GM23338 (cell line): ENCODE measurements at regions not wholly inside any gene's neighbourhood (a gene's known extent, or its start where the extent isn't known, plus 50 kb on each side); places are given as distances from the start of the nearest gene placed in this dataset.

Experiments
- ATAC-seq: fragments of 200-7000 bp; cut with Tn5 transposase; 3 replicates; pipeline ENCODE4 v1.9.1; 2020
- DNase-seq: peaks from one replicate; pipeline ENCODE4 v3.0.0-alpha.2; 2015; ENCODE audit warnings: low spot score
- H2AFZ ChIP-seq: fragments of 200-600 bp; sonication (generic); 2 replicates; pipeline ENCODE4 v1.8.0; 2016; ENCODE audit warnings: antibody characterized with exemption, mild to moderate bottlenecking, moderate library complexity
- H3F3A ChIP-seq: fragments of 200-600 bp; sonication (generic); replicated peaks from 2 replicates; pipeline ENCODE4 v1.8.0; 2017; ENCODE audit warnings: antibody characterized with exemption, mixed run types, low read depth
- H3K27ac ChIP-seq: fragments of 200-600 bp; sonication (generic); 2 replicates; pipeline ENCODE4 v1.6.1; 2016; ENCODE audit warnings: low read depth
- H3K27me3 ChIP-seq: fragments of 200-600 bp; sonication (generic); 2 replicates; pipeline ENCODE4 v1.8.0; 2016; ENCODE audit warnings: mild to moderate bottlenecking, mixed run types, moderate library complexity; ENCODE audit not compliant: insufficient read depth
- H3K36me3 ChIP-seq: fragments of 200-600 bp; sonication (generic); 2 replicates; pipeline ENCODE4 v1.8.0; 2016; ENCODE audit warnings: mild to moderate bottlenecking; ENCODE audit not compliant: insufficient read depth
- H3K4me1 ChIP-seq: fragments of 200-600 bp; sonication (generic); 2 replicates; pipeline ENCODE4 v1.8.0; 2016; ENCODE audit warnings: mild to moderate bottlenecking, moderate library complexity; ENCODE audit not compliant: insufficient read depth
- H3K4me2 ChIP-seq: fragments of 200-600 bp; sonication (generic); 2 replicates; pipeline ENCODE4 v1.7.1; 2017; ENCODE audit warnings: mixed run types
- H3K4me3 ChIP-seq: fragments of 200-600 bp; sonication (generic); 2 replicates; pipeline ENCODE4 v1.6.1; 2016; ENCODE audit warnings: mixed run types
- H3K79me2 ChIP-seq: fragments of 200-600 bp; sonication (generic); replicated peaks from 2 replicates; pipeline ENCODE4 v1.8.0; 2017; ENCODE audit warnings: mild to moderate bottlenecking; ENCODE audit not compliant: insufficient read depth
- H3K9me2 ChIP-seq: fragments of 200-600 bp; sonication (generic); 2 replicates; pipeline ENCODE4 v1.8.0; 2017; ENCODE audit not compliant: insufficient read depth
- H4K20me1 ChIP-seq: fragments of 200-600 bp; sonication (generic); replicated peaks from 2 replicates; pipeline ENCODE4 v1.8.0; 2017; ENCODE audit warnings: mild to moderate bottlenecking; ENCODE audit not compliant: insufficient read depth
- H3K27ac Mint-ChIP-seq: 2 replicates; pipeline ENCODE4 v1.8.0; 2020; ENCODE audit warnings: inconsistent platforms, mild to moderate bottlenecking, moderate library complexity, mixed read lengths
- H3K27me3 Mint-ChIP-seq: 3 replicates; pipeline ENCODE4 v1.8.0; 2022; ENCODE audit warnings: low read depth, mild to moderate bottlenecking, moderate library complexity, mixed read lengths, inconsistent platforms; ENCODE audit not compliant: insufficient read depth, poor library complexity
- H3K36me3 Mint-ChIP-seq: 3 replicates; pipeline ENCODE4 v1.8.0; 2021; ENCODE audit warnings: low read depth, mild to moderate bottlenecking, inconsistent platforms, moderate library complexity, mixed read lengths
- H3K4me1 Mint-ChIP-seq: 3 replicates; pipeline ENCODE4 v1.8.0; 2020; ENCODE audit warnings: mild to moderate bottlenecking, inconsistent platforms, mixed read lengths
- H3K4me3 Mint-ChIP-seq: 3 replicates; pipeline ENCODE4 v1.8.0; 2021; ENCODE audit warnings: moderate library complexity, mild to moderate bottlenecking, inconsistent platforms, mixed read lengths
- H3K9me3 Mint-ChIP-seq: 3 replicates; pipeline ENCODE4 v1.8.0; 2020; ENCODE audit warnings: moderate library complexity, mild to moderate bottlenecking, inconsistent platforms, mixed read lengths
- CREB1 ChIP-seq: fragments of 250-450 bp; sonication (Bioruptor Pico); IDR thresholded peaks from 2 replicates; pipeline ENCODE4 v1.5.0; 2020; ENCODE audit warnings: low read depth, mild to moderate bottlenecking, moderate library complexity
- CTCF ChIP-seq, 2 experiments: fragments of 200-600 bp in 1 of 2; sonication (generic) in 1 of 2; conservative IDR thresholded peaks; 2 replicates each; pipeline versions ENCODE4 v1.5.1 to v1.6.1; 2016 to 2017; ENCODE audit warnings: antibody characterized with exemption in 2 of 2, low read depth in 2 of 2, mild to moderate bottlenecking in 2 of 2, moderate library complexity in 1 of 2
- ETS1 ChIP-seq: IDR thresholded peaks from 2 replicates; pipeline ENCODE4 v1.6.1; 2016; ENCODE audit warnings: antibody characterized with exemption
- EZH2 ChIP-seq: fragments of 200-600 bp; sonication (generic); IDR thresholded peaks from one replicate; pipeline ENCODE4 v1.8.0; 2017; ENCODE audit warnings: antibody characterized with exemption, mild to moderate bottlenecking, low read depth; ENCODE audit not compliant: unreplicated experiment
- EZH2phosphoT487 ChIP-seq: fragments of 200-600 bp; sonication (generic); IDR thresholded peaks from one replicate; pipeline ENCODE4 v1.8.1; 2018; ENCODE audit warnings: antibody characterized with exemption; ENCODE audit not compliant: unreplicated experiment
- JUNB ChIP-seq: IDR thresholded peaks from one replicate; pipeline ENCODE4 v1.6.1; 2016; ENCODE audit warnings: antibody characterized with exemption; ENCODE audit not compliant: unreplicated experiment
- NANOG ChIP-seq: IDR thresholded peaks from 2 replicates; pipeline ENCODE4 v1.6.1; 2016; ENCODE audit warnings: antibody characterized with exemption, borderline replicate concordance
- POLR2AphosphoS5 ChIP-seq: IDR thresholded peaks from 2 replicates; pipeline ENCODE4 v1.6.1; 2016; ENCODE audit warnings: antibody characterized with exemption, low read depth
- REST ChIP-seq: IDR thresholded peaks from one replicate; pipeline ENCODE4 v1.6.1; 2018; ENCODE audit warnings: antibody characterized with exemption; ENCODE audit not compliant: unreplicated experiment
- STAT1 ChIP-seq: IDR thresholded peaks from one replicate; pipeline ENCODE4 v1.6.1; 2016; ENCODE audit warnings: antibody characterized with exemption; ENCODE audit not compliant: unreplicated experiment
- ZNF114 ChIP-seq: fragments of 250-450 bp; sonication (Bioruptor Pico); IDR thresholded peaks from 2 replicates; pipeline ENCODE4 v1.5.0; 2020; ENCODE audit warnings: mild to moderate bottlenecking, moderate library complexity
- ZNF331 ChIP-seq: fragments of 250-450 bp; sonication (Bioruptor Pico); IDR thresholded peaks from 2 replicates; pipeline ENCODE4 v1.5.0; 2020; ENCODE audit warnings: low read depth, mild to moderate bottlenecking, moderate library complexity
- ZNF462 ChIP-seq: fragments of 250-450 bp; sonication (Bioruptor Pico); IDR thresholded peaks from 2 replicates; pipeline ENCODE4 v1.5.0; 2020; ENCODE audit warnings: mild to moderate bottlenecking, moderate library complexity

GRCh38 chr11:24068197-24068596 lies 428.7 kb upstream of the LUZP2 start:
- no peak for ATAC-seq
- Histone ChIP-seq H3K9me2 (no peaks in the 10 kb centered on the region), H2AFZ (no peak overlapping the region), H3K4me1 (no peaks in the 10 kb centered on the region), H3K4me3 (no peak overlapping the region), H3K27me3 (no peaks in the 10 kb centered on the region), H4K20me1 (no peaks in the 10 kb centered on the region), H3K79me2 (no peaks in the 10 kb centered on the region), H3K36me3 (no peaks in the 10 kb centered on the region), H3K27ac (no peak overlapping the region), H3F3A (no peaks in the 10 kb centered on the region), H3K4me2 (no peak overlapping the region)
- no peak for DNase-seq
- H3K4me3 Mint-ChIP-seq = no peak overlapping the region
- H3K36me3 Mint-ChIP-seq = no peaks in the 10 kb centered on the region
- peaks cover 2% of the 10 kb centered on the region; the same call in 1 of the 3 replicates for H3K9me3 Mint-ChIP-seq
- H3K27ac Mint-ChIP-seq = no peak overlapping the region
- TF ChIP-seq ZNF114 = no peak
- no peak for TF ChIP-seq JUNB
- TF ChIP-seq ETS1 = no peak
- no peak for TF ChIP-seq ZNF331 (CRISPR knock-in tag)
- TF ChIP-seq REST = no peak
- TF ChIP-seq POLR2AphosphoS5 = no peak
- TF ChIP-seq NANOG = no peak
- TF ChIP-seq EZH2phosphoT487 = no peak
- TF ChIP-seq EZH2 = no peak
- no peak for TF ChIP-seq ZNF462
- no peak for TF ChIP-seq CTCF (conservative IDR thresholded peaks at IDR 0.05; ENCODE audit: low read depth in 2 of 2)
- no peak for TF ChIP-seq STAT1
- TF ChIP-seq CREB1 (CRISPR knock-in tag) = no peak
- H3K27me3 Mint-ChIP-seq = no peaks in the 10 kb centered on the region
- peaks cover 13% of the 10 kb centered on the region; the same call in 2 of the 3 replicates for H3K4me1 Mint-ChIP-seq
